ENCODE measurements at regions not wholly inside any gene's neighbourhood (a gene's known extent, or its start where the extent isn't known, plus 50 kb on each side); places are given as distances from the start of the nearest gene placed in this dataset.

DNA sequence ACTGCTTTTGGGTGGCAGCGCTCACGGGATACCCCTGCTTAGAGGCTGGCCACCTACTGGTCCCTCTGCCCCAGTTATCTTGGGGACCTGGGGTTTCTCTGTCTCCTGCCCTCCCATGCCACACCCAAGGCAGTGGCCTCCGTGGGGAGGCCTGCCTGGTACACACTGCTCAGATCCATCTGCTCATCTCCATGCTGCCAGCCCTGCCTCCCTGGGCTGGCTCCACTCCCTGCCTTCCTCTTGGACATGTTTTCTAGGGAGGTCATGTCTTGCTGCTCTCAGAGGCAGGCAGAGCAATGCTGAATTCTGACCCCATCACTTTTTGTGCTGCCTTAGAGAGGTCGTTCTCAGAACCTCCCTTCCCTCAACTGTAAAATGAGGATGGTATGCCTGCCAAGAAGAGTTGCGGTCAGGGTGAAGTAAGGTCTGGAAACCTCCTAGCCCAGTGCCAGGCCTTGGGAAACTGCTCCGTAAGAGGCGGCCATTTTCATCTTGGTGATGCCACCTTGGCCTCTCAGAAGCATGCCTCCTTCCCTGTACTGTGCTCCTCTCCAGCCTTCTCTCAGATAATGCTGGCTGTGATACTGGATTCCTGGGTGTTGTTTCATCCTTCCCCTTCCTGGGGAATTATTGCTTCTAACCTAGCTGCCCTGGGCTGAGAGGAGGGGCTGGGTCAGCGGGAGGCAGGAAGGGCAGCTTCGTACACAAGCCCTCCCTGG, 186.4 kb upstream of the ZBED5 start:
- DNase-seq (ENCODE audit: low read depth, low spot score) = no peak

DNA sequence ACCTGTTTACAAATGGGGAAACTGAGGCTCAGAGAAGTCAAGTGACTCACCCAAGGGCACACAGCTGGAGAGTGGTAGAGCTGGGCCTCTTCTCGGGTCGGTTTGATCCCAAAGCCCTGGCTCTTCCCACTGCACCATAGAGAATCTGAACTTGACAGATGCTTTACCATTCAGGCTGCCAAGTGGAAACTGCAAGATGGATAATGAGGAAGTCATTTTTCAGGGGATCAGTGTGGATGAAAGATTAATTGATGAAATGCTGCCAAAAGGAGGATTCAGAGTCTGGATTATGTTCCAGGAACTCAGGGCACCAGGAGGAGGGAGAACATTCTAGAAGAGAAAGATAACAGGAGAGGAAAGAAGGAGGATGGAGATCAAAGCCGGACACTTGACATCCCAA, 185.9 kb upstream of the ZBED5 start:
- DNase-seq (ENCODE audit: low read depth, low spot score) = no peak

DNA sequence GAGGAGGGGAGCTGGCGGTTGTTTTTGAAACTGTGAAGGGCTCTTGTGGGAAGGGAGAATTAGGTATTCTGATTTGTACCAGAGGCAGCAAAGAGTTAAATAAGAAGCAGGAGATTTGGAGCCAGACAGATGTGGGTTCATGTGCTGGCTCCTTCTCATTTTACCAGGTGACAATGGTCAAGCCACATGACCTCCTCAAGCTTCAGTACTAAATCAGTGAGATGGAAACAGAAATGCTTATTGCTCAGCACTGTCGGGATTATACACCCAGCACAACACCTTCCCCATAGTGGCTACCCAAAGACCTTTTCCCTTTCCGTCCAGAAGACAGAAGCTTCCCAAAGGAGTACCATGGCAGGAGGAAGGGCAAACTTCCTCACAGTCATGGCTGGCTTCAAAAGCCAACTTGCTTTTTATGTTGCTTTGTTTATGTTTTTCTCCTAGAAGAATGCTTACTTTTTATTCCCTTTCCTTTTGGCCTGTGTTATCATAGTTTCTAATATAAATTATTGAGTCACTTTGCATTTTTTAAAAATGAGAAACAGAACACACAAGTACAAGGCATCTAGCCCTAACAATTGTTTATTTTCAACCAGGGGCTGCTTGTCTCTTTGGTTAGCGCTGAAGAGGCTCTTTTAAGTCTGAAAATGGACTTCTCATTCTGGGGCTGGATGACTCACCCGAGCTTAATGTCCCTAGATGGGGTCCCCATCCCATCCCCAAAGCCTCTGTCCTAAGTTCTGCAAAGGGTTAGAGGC, 181.5 kb upstream of the ZBED5 start:
- DNase-seq (ENCODE audit: low read depth, low spot score) = no peak

DNA sequence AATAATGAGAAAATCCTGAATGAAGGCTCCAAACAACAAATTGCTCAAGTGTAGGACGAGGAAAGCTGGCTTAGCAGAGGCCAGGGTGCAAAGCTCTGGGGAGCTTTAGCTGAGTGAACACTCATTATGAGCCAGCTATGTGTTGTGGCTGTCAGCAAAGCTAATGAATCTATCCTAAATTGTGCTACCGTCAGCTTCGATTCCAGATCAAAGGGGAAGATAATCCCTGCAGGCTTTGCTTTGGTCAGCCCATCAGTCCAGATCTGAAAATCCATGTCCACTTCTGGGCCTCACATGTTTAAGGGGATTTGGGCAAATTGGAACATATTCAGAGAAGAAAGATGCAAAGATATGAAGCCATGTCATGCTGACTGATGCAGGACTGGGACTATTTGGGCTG, 180.9 kb upstream of the ZBED5 start:
- no peak for DNase-seq (ENCODE audit: low read depth, low spot score)

DNA sequence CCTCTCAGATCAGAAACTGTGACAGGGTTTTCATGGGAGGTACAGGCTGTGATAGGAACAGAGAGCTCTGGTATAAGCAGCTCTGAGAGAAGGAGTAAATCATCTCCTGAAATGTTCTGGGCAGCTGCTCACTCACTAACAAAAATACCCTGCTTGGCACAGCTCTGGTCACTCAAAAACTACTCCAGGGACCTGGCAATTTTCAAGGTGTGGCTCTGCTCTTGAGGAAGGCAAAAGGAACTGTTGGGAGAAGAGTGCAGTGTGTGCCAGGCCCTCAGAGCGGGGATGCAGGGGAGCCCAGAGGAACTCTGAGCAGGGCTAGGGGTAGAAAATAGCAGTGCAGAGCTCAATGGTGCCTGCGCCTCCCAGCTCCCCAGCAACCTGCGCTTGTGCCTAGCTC, 180.5 kb upstream of the ZBED5 start:
- no peak for DNase-seq (ENCODE audit: low read depth, low spot score)

DNA sequence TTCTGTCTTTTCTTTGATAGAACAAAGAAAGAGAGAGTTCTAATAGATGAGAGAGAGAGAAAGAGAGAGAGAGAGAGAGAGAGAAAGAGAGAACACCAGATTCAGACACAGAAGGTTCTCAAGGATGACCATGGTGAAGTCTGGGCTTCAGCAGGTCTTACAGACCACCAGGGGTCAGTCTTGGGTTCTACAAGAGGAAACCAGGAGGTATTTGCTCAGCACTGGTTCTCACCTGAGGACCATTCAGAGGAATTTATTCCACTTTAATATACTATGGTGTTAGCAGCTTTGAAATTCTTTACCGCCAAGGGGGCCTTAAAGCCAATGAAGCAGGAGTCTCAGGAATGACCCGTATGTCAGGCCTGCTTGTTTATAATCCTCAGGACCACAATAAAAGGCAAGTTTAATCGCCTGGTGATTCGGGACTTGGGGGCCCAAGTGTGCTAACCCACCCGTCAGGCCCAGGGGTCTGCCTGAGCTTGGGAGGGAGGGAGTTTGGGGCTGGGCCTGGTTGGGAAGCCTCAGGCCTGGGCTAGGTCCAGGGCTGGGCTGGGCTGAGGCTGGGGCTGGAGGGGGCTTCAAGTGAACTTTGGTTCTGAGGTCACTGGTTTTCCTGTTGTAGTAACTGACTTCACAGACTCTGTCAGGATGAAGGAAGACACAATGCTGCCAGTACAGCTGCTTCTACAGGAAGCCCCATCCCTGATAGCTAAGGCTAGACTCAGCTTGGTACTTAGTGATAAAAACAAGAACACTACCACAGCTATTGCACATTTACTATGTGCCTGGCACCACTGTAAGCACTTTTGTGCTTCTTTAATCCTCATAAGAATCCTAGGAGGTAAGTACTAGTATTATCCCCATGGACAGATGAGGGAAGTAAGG, 179.2 kb upstream of the ZBED5 start:
- no peak for DNase-seq (ENCODE audit: low read depth, low spot score)

DNA sequence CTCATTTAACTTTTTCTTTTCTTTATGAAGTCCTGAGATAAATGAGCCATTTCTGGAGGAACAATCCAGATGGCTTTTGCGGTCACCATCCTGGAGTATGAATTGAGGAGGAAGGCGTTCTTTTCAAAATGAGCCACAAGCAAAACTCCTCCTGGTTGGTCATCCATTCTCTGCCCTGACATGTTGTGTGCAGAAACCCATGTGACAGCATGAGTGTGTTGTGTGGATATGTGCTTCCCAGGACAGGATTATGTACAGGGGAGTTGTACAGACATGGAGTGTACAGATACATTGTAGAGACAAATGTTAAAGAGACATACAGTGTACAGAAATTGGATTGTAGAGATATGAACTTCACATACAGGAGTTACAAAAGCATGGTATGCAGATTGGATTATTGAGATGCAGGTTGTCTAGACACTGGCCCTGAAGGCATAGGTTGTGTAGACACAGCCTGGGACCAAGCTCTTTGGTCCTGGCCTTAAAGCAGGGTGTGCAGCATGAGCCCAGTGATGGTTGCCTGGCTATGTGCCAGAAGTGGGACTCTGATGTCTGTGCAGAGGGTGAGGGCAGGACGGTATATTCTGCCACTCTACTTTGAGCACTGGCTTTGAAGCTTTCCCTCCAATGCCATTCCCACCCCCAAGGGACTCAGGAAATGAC, 178.5 kb upstream of the ZBED5 start:
- no peak for DNase-seq (ENCODE audit: low read depth, low spot score)

DNA sequence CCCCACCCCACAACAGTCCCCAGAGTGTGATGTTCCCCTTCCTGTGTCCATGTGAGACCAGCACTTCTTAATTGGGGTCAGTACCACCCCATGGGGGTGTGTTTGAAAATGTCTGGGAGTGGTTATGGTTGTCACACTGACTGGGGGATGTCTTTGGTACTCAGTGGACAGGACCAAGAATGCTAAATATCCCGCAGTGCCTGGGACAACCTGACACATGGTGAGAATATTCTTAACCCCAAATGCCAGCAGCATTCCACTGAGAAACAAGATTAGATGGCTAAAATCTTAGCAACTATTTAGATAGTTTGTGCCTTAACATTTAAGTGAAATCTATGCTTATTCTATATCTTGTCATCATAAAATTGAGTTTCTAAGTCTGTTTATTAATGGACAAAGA, 177.5 kb upstream of the ZBED5 start:
- no peak for DNase-seq (ENCODE audit: low read depth, low spot score)

DNA sequence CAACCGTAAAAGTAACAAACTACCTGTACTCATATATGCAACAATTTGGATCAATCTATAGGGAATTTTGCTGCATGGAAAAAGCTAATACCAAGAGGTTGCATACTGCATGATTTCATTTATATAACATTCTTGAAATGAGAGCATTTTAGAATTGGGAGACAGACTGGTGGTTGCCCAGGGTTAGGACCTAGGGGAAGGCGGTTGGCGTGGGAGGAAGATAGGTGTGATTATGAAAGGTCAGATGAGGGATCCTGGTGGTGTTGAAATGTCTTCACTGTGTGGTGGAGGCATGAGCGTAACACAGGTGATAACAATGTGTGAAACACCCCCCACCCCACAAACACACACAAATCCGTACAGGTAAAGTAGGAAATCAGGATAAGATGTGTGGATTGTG, 176.6 kb upstream of the ZBED5 start:
- DNase-seq (ENCODE audit: low read depth, low spot score) = no peak

DNA sequence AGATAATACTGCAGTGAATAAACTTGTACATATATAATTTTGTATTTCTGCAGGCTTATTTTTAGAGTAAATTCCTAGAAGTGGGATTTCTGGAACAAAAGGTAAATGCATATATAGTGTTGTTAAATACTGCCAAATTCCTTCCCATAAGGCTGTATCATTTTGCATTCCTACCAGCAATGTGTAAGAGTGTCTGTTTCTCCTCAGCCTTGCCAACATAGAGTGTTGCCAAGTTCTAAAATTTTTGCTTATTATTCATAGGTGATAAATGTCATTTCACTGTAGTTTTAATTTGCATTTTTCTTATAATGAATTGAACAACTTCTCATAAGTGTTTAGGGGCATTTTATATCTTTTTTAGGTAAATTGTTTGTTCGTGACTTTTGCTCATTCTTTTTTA, 174.2 kb upstream of the ZBED5 start:
- no peak for DNase-seq (ENCODE audit: low read depth, low spot score)

DNA sequence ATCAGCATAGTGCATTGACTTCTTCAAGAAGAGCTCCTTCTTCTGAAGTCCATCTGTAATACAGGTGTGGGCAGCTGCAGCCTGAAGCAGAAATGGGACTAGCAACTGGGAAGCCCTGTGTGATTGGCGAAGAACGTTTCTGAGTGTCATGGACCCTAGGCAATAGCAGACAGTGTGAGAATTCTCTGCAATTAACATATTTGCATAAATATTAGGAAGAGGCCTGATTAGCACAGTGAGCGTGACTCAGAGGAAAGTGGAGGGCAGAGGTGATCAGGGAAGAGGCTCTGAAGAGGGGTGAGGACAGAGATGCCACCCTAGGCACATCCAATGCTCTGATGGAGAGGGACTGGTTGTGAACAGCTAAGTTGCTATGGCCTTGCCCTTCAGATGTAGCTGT, 171.2 kb upstream of the ZBED5 start:
- DNase-seq (ENCODE audit: low read depth, low spot score) = no peak

DNA sequence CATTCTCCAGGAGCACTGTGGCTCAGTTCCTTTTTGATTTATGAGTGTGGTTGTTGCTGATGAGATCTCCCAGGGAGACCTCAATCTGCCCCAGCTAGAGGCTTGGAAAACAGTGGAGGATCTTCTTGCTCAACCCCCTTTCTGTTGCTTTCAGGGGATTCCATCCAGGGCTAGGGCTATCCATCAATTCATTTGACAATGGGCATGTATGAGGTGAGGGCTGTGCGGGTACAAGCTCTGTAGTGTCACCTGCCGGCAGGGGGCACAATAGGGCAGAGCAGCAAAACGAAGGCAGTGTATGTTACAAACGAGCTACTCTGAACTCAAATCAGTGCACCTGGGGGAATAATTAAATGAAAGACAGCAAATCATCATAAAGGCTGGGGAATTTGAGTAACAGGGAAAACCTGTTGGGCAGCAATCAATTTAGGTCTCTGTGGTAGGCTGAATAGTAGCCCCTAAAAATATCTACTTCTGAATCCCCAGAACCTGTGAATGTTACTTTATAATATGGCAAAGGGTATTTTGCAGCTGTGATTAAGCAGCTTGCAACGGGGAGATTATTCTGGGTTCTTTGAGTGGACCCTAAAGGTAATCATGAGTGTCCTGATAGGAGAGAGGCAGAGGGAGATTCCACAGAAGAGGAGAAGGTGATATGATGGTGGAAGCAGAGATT, 170.3 kb upstream of the ZBED5 start:
- peak; percentile 15 for DNase-seq (ENCODE audit: low read depth, low spot score)

DNA sequence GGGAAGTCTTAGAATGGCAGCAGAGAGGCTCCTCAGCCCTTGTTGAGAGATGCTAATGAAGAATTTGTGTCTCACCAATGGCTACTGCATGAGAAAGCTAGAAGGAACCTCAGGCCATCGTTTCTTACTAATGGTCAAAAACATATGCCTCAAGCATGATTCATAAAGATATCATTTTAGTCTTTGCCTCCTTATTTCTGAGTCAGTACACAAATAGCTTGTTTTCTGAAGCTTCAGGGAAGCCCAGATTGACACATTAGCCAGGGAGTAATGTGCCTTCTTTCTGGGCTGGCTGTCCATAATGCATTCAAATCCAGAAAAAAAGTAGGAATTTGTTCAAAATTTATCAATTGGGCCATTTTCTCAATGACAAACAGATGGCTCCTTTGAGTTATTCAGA, 169.4 kb upstream of the ZBED5 start:
- no peak for DNase-seq (ENCODE audit: low read depth, low spot score)

DNA sequence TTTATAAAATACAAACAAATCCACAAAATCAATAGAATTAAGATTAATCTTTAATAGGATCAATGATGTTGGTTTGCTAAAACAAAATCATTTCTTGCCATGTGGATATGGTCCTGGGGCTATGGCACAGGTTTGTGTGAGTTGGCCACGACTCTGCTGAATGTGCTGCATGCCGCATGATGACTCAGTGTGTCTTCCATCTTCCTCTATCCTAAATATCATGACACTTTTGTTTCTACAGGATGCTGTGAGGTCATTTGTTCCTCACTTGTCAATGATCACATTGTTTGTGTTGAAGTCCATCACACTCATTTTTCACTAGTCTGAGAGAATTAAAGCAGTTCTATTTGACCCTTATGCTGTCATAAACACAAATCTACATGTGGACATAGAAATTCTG, 167.2 kb upstream of the ZBED5 start:
- peak; percentile 27 for DNase-seq (ENCODE audit: low read depth, low spot score)

DNA sequence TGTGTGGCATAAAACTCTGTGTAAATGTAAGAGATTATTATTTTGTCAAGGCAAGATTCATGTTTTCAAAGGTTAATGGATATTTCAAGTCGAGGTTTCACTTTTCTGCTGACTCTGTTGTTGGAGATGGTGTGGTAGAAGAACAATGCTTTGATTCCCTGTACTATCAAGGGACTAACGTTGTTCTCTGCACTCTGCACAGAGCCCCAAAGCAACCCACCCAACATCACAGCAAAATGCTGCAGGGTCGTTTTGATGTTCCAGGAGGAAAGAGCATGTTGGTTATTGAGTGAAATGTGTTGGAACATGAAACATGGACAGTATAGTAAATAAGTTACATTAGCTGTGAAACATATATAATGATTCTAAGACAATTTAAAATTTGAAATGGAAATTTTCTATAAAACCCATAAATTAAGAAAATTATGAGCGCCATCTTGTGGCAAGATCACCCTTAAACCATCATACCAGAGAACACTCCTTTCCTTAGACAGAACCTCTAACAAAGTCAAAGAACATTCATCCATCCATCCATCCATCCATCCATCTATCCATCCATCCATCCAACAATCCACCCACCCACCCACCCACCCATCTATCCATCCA, 164.4 kb upstream of the ZBED5 start:
- DNase-seq (ENCODE audit: low read depth, low spot score) = no peak

DNA sequence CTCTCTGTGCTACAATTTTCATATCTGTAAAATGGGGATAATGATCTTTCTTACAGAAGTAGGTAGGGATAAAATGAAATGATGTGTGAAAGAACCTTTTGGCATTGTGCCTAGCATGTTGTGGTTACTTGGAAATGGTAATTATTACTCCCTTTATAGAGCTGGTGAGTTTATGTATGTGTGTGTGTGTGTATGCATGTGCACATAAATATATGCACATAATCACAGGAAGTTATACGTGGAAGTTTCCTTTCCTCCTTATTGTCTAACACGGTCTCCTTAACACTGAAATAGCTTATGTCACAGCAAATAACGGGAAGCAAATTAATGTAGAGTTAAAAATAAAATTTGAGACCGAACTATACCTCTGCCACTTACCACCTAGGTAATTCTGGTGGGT, 163.7 kb upstream of the ZBED5 start:
- no peak for DNase-seq (ENCODE audit: low read depth, low spot score)

DNA sequence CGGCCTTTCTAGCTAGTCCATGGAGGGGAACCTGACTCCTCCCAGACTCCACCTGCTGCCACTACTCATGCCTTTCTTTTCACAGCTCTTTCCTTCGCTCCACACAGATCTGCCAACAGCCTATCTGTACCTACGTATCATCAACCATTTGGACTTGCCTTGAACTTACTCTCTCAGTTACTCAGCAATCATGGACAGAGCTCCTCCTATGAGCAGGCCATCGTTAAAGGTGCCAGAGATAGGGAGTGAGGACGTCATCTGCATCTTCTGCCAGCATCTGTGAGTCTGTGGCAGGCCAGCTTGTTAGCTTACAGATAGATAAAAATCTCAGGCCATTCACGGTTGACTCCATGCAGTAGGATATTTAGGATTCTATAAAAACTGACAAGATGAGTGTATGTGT, 162.9 kb upstream of the ZBED5 start:
- DNase-seq (ENCODE audit: low read depth, low spot score) = no peak

DNA sequence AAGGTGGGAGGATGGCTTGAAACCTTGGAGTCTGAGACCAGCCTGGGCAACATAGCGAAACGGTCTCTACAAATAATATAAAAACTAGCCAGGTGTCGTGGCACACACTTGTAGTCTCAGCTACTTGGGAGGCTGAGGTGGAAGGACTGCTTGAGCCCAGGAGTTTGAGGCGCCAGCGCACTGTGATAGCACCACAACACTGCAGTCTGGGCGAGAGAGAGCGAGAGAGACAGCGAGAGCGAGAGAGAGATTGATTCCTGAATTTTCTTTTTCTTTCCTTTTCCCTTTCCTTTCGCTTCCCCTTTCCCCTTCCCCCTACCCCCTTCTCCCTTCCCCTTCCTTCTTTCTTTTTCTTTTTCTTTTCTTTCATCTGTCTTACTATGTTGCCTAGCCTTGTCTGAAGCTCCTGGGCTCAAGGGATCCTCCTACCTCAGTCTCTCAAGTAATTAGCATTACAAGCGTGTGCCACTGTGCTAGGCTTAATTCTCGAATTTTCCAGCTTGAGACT, 162.4 kb upstream of the ZBED5 start:
- no peak for DNase-seq (ENCODE audit: low read depth, low spot score)

DNA sequence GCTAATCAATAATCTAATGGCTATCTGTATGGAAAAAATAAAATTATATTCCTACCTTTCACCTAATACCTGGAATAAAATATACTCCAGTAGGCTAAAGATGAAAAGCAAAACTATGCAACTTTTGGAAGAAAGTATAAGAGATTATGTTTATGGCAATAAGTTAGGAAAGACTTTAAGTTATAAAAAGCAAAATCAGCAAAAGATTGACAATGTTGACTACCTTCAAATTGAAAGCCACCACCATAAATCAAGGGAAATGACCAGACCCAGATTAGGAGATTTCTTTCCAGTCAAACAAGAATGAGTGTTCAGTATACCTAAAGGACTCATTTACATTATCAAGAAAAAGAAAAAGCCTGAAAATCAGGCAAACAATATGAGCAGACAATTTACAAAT, 159.1 kb upstream of the ZBED5 start:
- no peak for DNase-seq (ENCODE audit: low read depth, low spot score)

DNA sequence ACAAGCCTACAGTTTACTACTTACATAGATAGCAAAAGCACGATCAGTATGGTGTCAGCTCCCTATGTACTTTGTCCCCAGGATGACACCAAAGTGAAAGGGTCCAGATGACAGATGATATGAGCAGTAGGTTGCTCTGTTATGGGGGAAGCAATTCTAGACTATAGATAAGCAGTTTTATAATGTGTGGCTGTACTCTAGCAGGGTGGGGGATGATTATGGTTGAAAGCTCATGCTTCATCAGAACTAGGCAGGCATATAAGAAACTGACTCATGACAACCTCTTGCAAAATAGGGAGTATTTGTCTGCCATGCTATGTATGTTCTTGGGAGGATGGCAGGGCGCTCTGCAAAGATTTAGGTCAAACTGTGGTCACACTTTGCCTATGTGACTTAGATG, 158.2 kb upstream of the ZBED5 start:
- no peak for DNase-seq (ENCODE audit: low read depth, low spot score)

DNA sequence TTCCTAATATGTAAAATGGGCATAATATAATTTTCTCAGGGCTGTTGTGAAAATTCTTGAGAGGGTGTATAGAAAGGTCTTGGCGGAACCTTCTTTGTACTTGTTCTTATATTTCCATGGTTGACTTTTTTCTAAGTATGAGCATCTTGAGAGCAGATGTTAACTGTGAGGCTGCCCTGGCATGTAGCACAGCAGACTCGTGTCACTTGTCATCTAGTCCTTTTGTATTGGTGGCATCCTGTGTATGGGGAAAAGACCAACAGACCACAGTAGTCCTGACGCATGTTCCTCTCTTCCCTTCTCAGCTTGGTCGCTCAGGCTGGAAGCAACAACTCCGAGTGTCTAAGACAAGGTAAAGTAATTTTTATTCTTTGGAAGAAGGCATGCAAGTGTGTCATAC, 153.8 kb upstream of the ZBED5 start:
- no peak for DNase-seq (ENCODE audit: low read depth, low spot score)

Data from pulmonary artery endothelial cell (primary cell).